HG03066 (cell line): ENCODE measurements at regions not wholly inside any gene's neighbourhood (a gene's known extent, or its start where the extent isn't known, plus 50 kb on each side); places are given as distances from the start of the nearest gene placed in this dataset.
"Not testable (repeated sequence)": the region's sequence is repeated elsewhere in the genome, so short reads cannot be mapped to it uniquely, and the experiment has no call there.

Source experiments
- ATAC-seq: cut with Tn5 transposase; IDR thresholded peaks from one replicate; pipeline ENCODE4 v1.9.1; 2021; ENCODE audit warnings: low read depth; ENCODE audit not compliant: unreplicated experiment

GRCh38 chr6:103826209-103826608, 1033.5 kb downstream of the HACE1 start:
- no peak for ATAC-seq

- no peak for ATAC-seq
These were observed 1039.6 kb downstream of the HACE1 start for GRCh38 chr6:103820148-103820547.

- ATAC-seq, result no peak
These were observed 1040.2 kb downstream of the HACE1 start for GRCh38 chr6:103819509-103819908.

- ATAC-seq, result no peak
These were observed 1046.7 kb downstream of the HACE1 start for GRCh38 chr6:103812970-103813369.

GRCh38 chr6:103801901-103802479, 1057.7 kb downstream of the HACE1 start:
- ATAC-seq, result not testable (repeated sequence)

- ATAC-seq, result no peak
These were observed 1059.6 kb downstream of the HACE1 start for GRCh38 chr6:103799971-103800670.

- no peak for ATAC-seq
These were observed 1061.6 kb downstream of the HACE1 start for GRCh38 chr6:103798166-103798565.

GRCh38 chr6:103797738-103798137, 1062.0 kb downstream of the HACE1 start:
- no peak for ATAC-seq

GRCh38 chr6:103791458-103791857, 1068.3 kb downstream of the HACE1 start:
- no peak for ATAC-seq

GRCh38 chr6:103784117-103784516, 1075.6 kb downstream of the HACE1 start:
- no peak for ATAC-seq

- ATAC-seq, result no peak
These were observed 1076.4 kb downstream of the HACE1 start for GRCh38 chr6:103783329-103783728.

GRCh38 chr6:103769431-103769830, 1090.3 kb downstream of the HACE1 start:
- no peak for ATAC-seq

GRCh38 chr6:103750603-103751002, 1109.1 kb downstream of the HACE1 start:
- ATAC-seq, result no peak

GRCh38 chr6:103734016-103734415, 1125.7 kb downstream of the HACE1 start:
- no peak for ATAC-seq

GRCh38 chr6:103729658-103730057, 1130.1 kb downstream of the HACE1 start:
- no peak for ATAC-seq

- ATAC-seq, result no peak
These were observed 1136.0 kb downstream of the HACE1 start for GRCh38 chr6:103723438-103724322.

- ATAC-seq, result no peak
These were observed 1137.0 kb downstream of the HACE1 start for GRCh38 chr6:103722683-103723082.

GRCh38 chr6:103721923-103722322, 1137.8 kb downstream of the HACE1 start:
- no peak for ATAC-seq

GRCh38 chr6:103720393-103720792, 1139.3 kb downstream of the HACE1 start:
- no peak for ATAC-seq

- ATAC-seq, result no peak
These were observed 1140.2 kb downstream of the HACE1 start for GRCh38 chr6:103719545-103719944.

GRCh38 chr6:103715269-103715668, 1144.5 kb downstream of the HACE1 start:
- ATAC-seq, result no peak
